Neural crest cell (in vitro differentiated cells): ENCODE measurements at regions not wholly inside any gene's neighbourhood (a gene's known extent, or its start where the extent isn't known, plus 50 kb on each side); places are given as distances from the start of the nearest gene placed in this dataset.

Experiments used
- DNase-seq: peaks from one replicate; pipeline ENCODE4 v3.0.0; 2021; ENCODE audit warnings: low read depth, mixed read lengths, low spot score
- H3K27ac Mint-ChIP-seq: one replicate; pipeline ENCODE4 v1.8.0; 2021; ENCODE audit warnings: mild to moderate bottlenecking, mixed read lengths; ENCODE audit not compliant: unreplicated experiment
- H3K27me3 Mint-ChIP-seq: 2 replicates; pipeline ENCODE4 v1.8.0; 2021; ENCODE audit warnings: low read depth, mild to moderate bottlenecking, mixed read lengths
- H3K36me3 Mint-ChIP-seq: 2 replicates; pipeline ENCODE4 v1.8.0; 2021; ENCODE audit warnings: low read depth, mild to moderate bottlenecking, mixed read lengths
- H3K4me1 Mint-ChIP-seq: 2 replicates; pipeline ENCODE4 v1.8.0; 2021; ENCODE audit warnings: mixed read lengths
- H3K4me3 Mint-ChIP-seq: one replicate; pipeline ENCODE4 v1.8.0; 2021; ENCODE audit warnings: mild to moderate bottlenecking, mixed read lengths
- H3K9me3 Mint-ChIP-seq: 2 replicates; pipeline ENCODE4 v1.8.0; 2021; ENCODE audit warnings: mixed read lengths
- TF ChIP-seq, protein P1 (sequence below): fragments of 200-600 bp; sonication (generic); conservative IDR thresholded peaks from 2 replicates; pipeline ENCODE4 v1.5.0; 2021; ENCODE audit warnings: antibody characterized with exemption, mild to moderate bottlenecking

DNA sequence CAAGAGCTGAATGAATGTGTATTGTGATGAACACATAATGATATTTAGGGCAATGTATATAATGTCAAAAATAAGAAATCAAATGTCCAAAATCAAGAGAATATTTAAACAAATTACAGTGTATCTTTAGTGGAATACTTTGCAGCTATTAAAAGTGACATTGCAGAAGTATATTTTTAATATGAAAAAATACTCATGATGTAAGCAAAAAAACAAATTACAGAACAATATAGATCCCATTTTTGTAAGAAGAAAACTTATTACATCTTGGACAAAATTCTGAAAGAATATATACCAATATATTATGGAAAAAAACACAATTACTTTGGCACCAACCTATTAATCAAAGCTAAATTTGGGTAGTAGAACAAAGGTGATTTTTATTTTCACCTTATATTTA lies 308.2 kb upstream of the NEBL start:
- peaks cover 8% of the 10 kb centered on the region for H3K9me3 Mint-ChIP-seq
- H3K36me3 Mint-ChIP-seq: peaks cover 8% of the 10 kb centered on the region
- no peak overlapping the region for H3K4me3 Mint-ChIP-seq
- no peak overlapping the region for H3K27ac Mint-ChIP-seq
- H3K27me3 Mint-ChIP-seq: no peaks in the 10 kb centered on the region
- H3K4me1 Mint-ChIP-seq: no peaks in the 10 kb centered on the region
- TF ChIP-seq, protein P1, sequence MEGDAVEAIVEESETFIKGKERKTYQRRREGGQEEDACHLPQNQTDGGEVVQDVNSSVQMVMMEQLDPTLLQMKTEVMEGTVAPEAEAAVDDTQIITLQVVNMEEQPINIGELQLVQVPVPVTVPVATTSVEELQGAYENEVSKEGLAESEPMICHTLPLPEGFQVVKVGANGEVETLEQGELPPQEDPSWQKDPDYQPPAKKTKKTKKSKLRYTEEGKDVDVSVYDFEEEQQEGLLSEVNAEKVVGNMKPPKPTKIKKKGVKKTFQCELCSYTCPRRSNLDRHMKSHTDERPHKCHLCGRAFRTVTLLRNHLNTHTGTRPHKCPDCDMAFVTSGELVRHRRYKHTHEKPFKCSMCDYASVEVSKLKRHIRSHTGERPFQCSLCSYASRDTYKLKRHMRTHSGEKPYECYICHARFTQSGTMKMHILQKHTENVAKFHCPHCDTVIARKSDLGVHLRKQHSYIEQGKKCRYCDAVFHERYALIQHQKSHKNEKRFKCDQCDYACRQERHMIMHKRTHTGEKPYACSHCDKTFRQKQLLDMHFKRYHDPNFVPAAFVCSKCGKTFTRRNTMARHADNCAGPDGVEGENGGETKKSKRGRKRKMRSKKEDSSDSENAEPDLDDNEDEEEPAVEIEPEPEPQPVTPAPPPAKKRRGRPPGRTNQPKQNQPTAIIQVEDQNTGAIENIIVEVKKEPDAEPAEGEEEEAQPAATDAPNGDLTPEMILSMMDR: no peak
- DNase-seq: no peak

DNA sequence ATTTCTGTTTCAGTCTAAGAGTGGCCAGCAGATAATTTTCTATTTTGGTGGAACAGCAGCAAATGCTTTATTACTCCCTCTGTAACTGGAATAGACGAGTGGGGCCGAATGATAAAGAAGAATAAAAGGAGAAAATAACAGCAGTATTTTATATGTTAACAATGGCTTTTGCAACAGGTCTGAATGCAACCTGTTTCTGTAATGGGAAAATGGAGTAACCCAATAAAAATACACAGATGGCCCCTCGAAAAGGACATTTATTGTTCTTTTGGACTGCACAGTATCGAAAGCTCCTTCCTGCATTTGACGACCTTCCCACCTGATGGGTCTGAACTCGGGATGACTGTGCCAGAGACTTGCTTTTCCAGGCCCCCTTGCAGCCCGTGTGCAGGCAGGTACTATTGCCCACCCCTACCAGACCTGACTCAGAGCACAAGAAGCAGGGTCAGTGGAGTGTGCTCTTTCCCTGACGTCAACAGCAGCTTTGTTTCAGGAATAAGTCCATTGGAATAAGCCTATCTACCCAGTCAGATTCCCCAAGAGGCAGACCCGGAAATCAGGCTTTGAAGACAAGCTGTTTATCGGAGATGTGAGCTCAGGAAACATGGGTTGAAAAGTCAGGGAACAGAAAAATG lies 306.5 kb upstream of the NEBL start:
- TF ChIP-seq, protein P1: no peak
- H3K36me3 Mint-ChIP-seq: peaks cover 9% of the 10 kb centered on the region
- H3K9me3 Mint-ChIP-seq: peaks cover 9% of the 10 kb centered on the region
- H3K4me1 Mint-ChIP-seq: no peaks in the 10 kb centered on the region
- H3K27me3 Mint-ChIP-seq: no peaks in the 10 kb centered on the region
- H3K27ac Mint-ChIP-seq: no peak overlapping the region
- H3K4me3 Mint-ChIP-seq: no peak overlapping the region
- no peak for DNase-seq

GRCh38 chr10:21202776-21203462 lies 305.8 kb upstream of the NEBL start:
- H3K36me3 Mint-ChIP-seq: peaks cover 12% of the 10 kb centered on the region
- H3K4me3 Mint-ChIP-seq: no peak overlapping the region
- H3K27ac Mint-ChIP-seq: no peak overlapping the region
- no peak for DNase-seq
- TF ChIP-seq, protein P1: no peak
- H3K9me3 Mint-ChIP-seq: peaks cover 13% of the 10 kb centered on the region
- no peaks in the 10 kb centered on the region for H3K27me3 Mint-ChIP-seq
- H3K4me1 Mint-ChIP-seq: no peaks in the 10 kb centered on the region

- TF ChIP-seq, protein P1: no peak
- H3K9me3 Mint-ChIP-seq: peaks cover 15% of the 10 kb centered on the region
- no peak overlapping the region for H3K27ac Mint-ChIP-seq
- peaks cover 11% of the 10 kb centered on the region for H3K36me3 Mint-ChIP-seq
- no peaks in the 10 kb centered on the region for H3K27me3 Mint-ChIP-seq
- H3K4me1 Mint-ChIP-seq: no peaks in the 10 kb centered on the region
- no peak overlapping the region for H3K4me3 Mint-ChIP-seq
- DNase-seq: no peak
Measured at GRCh38 chr10:21199501-21199900, 302.4 kb upstream of the NEBL start.

DNA sequence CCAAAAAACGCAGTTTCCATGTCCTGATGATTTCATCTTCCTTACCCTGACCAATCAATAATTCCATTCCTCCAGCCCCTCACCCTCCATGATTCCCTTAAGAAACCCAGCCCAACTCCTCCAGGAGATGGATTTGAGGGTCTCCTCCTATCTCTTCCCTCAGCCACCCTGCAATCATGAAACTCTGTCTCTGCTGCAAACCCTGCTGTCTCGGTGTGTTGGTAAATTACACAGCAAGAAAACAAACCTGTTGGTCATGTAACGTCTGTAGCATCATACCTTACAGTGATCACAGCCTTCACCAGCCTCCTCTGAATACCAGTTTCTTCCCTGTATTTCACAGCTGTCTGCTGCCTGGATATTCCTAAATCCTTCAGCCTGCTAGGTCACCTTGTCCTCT lies 300.7 kb upstream of the NEBL start:
- Mint-ChIP-seq H3K27me3 (no peaks in the 10 kb centered on the region), H3K36me3 (peaks cover 11% of the 10 kb centered on the region), H3K4me3 (no peak overlapping the region), H3K9me3 (peaks cover 15% of the 10 kb centered on the region), H3K27ac (no peak overlapping the region), H3K4me1 (no peaks in the 10 kb centered on the region)
- no peak for DNase-seq
- TF ChIP-seq, protein P1: no peak
